ENCODE measurements at regions not wholly inside any gene's neighbourhood (a gene's known extent, or its start where the extent isn't known, plus 50 kb on each side); places are given as distances from the start of the nearest gene placed in this dataset.

DNA sequence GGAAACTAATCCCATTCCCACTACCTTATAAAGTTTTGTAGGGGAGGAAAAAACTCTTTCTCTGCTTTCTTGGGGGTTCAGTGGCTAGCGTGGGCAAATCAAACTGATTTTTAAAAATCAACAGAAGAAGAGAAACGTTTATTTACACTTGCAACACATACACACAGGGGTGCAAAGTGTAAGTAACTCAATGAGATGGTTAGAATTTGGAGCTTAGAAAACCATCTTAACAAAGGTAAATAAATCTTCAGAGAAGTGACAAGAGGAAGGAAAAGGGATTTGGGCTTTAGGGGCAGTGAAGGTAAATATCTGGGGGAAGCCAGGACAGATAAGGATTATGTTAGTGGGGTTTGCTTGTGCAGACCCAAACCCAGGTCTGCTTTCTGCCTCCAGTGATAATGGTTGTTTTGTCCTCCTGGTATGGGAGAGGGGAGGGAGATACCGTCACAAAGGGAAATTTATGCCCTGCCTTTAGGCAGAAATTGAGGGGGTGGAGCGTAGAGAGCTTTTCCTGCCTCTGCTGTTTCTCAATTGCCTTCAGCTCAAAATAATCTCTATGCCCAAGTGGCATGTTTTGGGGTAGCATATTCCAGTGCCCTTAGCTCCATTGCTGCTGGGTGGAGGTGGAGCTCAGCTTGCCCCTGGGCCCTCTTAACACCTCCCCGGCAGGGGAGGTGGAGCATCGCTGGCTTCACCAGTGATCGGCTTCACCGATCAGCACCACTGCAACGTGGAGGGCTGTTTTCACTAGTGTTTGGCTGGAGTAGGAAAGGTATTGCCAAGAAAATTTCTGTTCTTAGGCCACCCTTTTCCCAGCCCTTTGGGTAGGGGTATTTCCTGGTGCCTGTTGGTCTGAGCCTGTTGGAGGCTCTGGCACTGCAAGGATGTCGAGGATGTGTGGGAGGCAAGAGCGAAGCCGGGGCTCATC, 92.2 kb downstream of the TEX51 start:
- FAIRE-seq (no peak), DNase-seq (ENCODE audit: low read depth in 1 of 2, low spot score in 1 of 2) (no peak), ATAC-seq (0 out of 6 replicates have a peak, but pooled peaks have one; percentile 11 to 24)
- 34% methylated on average over 12 of the region's 12 CpGs for WGBS (ENCODE audit: missing lambda C conversion rate)
- Histone ChIP-seq H3K27ac (no peak overlapping the region), H3K4me2 (no peak overlapping the region), H3K4me3 (no peak overlapping the region), H3K4me1 (no peaks in the 10 kb centered on the region), H3K9me3 (0 out of 3 replicates have a peak, but pooled peaks cover 4% of the 10 kb centered on the region)
- TF ChIP-seq EHMT2 (IDR thresholded peaks at IDR 0.05; ENCODE audit: low read depth), result no peak
- TF ChIP-seq, protein P1, sequence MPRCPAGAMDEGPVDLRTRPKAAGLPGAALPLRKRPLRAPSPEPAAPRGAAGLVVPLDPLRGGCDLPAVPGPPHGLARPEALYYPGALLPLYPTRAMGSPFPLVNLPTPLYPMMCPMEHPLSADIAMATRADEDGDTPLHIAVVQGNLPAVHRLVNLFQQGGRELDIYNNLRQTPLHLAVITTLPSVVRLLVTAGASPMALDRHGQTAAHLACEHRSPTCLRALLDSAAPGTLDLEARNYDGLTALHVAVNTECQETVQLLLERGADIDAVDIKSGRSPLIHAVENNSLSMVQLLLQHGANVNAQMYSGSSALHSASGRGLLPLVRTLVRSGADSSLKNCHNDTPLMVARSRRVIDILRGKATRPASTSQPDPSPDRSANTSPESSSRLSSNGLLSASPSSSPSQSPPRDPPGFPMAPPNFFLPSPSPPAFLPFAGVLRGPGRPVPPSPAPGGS (IDR thresholded peaks at IDR 0.05), result no peak
- TF ChIP-seq, protein P2, sequence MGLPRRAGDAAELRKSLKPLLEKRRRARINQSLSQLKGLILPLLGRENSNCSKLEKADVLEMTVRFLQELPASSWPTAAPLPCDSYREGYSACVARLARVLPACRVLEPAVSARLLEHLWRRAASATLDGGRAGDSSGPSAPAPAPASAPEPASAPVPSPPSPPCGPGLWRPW (IDR thresholded peaks at IDR 0.05), result no peak
- TF ChIP-seq CHD4 (IDR thresholded peaks at IDR 0.05; ENCODE audit: borderline replicate concordance), result no peak
- no peak for TF ChIP-seq KDM1A (IDR thresholded peaks at IDR 0.05; ENCODE audit: low read depth)
- no peak for TF ChIP-seq NPAS2 (CRISPR knock-in tag; IDR thresholded peaks at IDR 0.05; ENCODE audit: borderline replicate concordance)
- no peak for TF ChIP-seq RCOR1 (IDR thresholded peaks at IDR 0.05; ENCODE audit: low read depth, low read length)
- TF ChIP-seq, protein P3, sequence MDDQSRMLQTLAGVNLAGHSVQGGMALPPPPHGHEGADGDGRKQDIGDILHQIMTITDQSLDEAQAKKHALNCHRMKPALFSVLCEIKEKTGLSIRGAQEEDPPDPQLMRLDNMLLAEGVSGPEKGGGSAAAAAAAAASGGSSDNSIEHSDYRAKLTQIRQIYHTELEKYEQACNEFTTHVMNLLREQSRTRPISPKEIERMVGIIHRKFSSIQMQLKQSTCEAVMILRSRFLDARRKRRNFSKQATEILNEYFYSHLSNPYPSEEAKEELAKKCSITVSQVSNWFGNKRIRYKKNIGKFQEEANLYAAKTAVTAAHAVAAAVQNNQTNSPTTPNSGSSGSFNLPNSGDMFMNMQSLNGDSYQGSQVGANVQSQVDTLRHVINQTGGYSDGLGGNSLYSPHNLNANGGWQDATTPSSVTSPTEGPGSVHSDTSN (IDR thresholded peaks at IDR 0.05), result no peak
- TF ChIP-seq RARB (CRISPR knock-in tag; IDR thresholded peaks at IDR 0.05), result no peak
- no peak for TF ChIP-seq SMC3 (IDR thresholded peaks at IDR 0.05)
- TF ChIP-seq, protein P4, sequence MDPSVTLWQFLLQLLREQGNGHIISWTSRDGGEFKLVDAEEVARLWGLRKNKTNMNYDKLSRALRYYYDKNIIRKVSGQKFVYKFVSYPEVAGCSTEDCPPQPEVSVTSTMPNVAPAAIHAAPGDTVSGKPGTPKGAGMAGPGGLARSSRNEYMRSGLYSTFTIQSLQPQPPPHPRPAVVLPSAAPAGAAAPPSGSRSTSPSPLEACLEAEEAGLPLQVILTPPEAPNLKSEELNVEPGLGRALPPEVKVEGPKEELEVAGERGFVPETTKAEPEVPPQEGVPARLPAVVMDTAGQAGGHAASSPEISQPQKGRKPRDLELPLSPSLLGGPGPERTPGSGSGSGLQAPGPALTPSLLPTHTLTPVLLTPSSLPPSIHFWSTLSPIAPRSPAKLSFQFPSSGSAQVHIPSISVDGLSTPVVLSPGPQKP (IDR thresholded peaks at IDR 0.05; ENCODE audit: low read depth, low read length), result no peak
- TF ChIP-seq TFCP2L1 (CRISPR knock-in tag; IDR thresholded peaks at IDR 0.05), result no peak
- no peak for TF ChIP-seq HEYL (CRISPR knock-in tag; IDR thresholded peaks at IDR 0.05)
- TF ChIP-seq PHF8 (IDR thresholded peaks at IDR 0.05; ENCODE audit: borderline replicate concordance, low read depth), result no peak
- ChIA-PET CTCF (interaction anchor here (0.6 to 2.2 kb wide), 3 partner anchors 9 to 60 kb away, joined by 3 to 14 read pairs (median 3); no protein-coding TSS in a partner anchor), POLR2A (no interaction called here)

DNA sequence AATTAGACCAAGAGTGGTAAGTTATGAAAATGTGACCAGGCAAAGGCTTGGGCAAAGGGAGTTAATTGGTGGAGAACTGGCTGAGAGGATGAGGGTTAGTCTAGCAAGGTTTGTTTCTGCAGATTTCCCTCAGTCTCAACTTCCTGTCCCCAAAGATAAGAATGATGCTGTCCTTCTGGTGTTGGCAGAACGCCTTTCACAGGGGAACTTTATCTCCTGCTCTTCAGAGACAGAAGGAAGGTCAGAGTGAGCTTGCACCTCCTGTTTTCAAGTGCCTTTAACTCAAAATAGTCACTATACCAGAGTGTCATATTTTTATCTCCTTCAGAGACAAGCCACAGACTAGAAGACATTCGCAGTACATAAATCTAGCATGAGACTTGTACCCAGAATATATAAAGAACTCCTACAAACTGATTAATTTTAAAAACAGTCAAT, 95.7 kb downstream of the TEX51 start:
- H3K4me2 ChIP-seq, result no peak overlapping the region
- FAIRE-seq, result no peak
- no peak overlapping the region for H3K4me3 ChIP-seq
- 57% methylated on average over 2 of the region's 2 CpGs for WGBS (ENCODE audit: missing lambda C conversion rate)
- no peak for DNase-seq (ENCODE audit: low read depth in 1 of 2, low spot score in 1 of 2)
- no peak for ATAC-seq
- H3K27ac ChIP-seq, result no peak overlapping the region
- POLR2A ChIA-PET, result no interaction called here
- no peaks in the 10 kb centered on the region for H3K9me3 ChIP-seq
- CTCF ChIA-PET, result no interaction called here
- H3K4me1 ChIP-seq, result no peaks in the 10 kb centered on the region
- TF ChIP-seq JUN (IDR thresholded peaks at IDR 0.05) (no peak), RCOR1 (IDR thresholded peaks at IDR 0.05; ENCODE audit: low read depth, low read length) (no peak), HOXB5 (CRISPR knock-in tag; IDR thresholded peaks at IDR 0.05) (no peak), ESRRA (IDR thresholded peaks at IDR 0.05; ENCODE audit: borderline replicate concordance, low read length) (no peak), JUNB (IDR thresholded peaks at IDR 0.05) (no peak), MAFK (IDR thresholded peaks at IDR 0.05; ENCODE audit: partially characterized antibody) (no peak), NR3C1 (IDR thresholded peaks at IDR 0.05) (no peak), KDM5A (IDR thresholded peaks at IDR 0.05) (no peak), MYC (IDR thresholded peaks at IDR 0.05; ENCODE audit: borderline replicate concordance, low read length) (no peak), SMC3 (IDR thresholded peaks at IDR 0.05) (no peak), HDAC2 (IDR thresholded peaks at IDR 0.05) (no peak), SREBF2 (IDR thresholded peaks at IDR 0.05) (no peak), ZSCAN20 (CRISPR knock-in tag; IDR thresholded peaks at IDR 0.05) (no peak), ZNF302 (CRISPR knock-in tag; IDR thresholded peaks at IDR 0.05) (no peak), RARB (CRISPR knock-in tag; IDR thresholded peaks at IDR 0.05) (no peak)
- TF ChIP-seq, protein P5, sequence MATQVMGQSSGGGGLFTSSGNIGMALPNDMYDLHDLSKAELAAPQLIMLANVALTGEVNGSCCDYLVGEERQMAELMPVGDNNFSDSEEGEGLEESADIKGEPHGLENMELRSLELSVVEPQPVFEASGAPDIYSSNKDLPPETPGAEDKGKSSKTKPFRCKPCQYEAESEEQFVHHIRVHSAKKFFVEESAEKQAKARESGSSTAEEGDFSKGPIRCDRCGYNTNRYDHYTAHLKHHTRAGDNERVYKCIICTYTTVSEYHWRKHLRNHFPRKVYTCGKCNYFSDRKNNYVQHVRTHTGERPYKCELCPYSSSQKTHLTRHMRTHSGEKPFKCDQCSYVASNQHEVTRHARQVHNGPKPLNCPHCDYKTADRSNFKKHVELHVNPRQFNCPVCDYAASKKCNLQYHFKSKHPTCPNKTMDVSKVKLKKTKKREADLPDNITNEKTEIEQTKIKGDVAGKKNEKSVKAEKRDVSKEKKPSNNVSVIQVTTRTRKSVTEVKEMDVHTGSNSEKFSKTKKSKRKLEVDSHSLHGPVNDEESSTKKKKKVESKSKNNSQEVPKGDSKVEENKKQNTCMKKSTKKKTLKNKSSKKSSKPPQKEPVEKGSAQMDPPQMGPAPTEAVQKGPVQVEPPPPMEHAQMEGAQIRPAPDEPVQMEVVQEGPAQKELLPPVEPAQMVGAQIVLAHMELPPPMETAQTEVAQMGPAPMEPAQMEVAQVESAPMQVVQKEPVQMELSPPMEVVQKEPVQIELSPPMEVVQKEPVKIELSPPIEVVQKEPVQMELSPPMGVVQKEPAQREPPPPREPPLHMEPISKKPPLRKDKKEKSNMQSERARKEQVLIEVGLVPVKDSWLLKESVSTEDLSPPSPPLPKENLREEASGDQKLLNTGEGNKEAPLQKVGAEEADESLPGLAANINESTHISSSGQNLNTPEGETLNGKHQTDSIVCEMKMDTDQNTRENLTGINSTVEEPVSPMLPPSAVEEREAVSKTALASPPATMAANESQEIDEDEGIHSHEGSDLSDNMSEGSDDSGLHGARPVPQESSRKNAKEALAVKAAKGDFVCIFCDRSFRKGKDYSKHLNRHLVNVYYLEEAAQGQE (IDR thresholded peaks at IDR 0.05), result no peak
- TF ChIP-seq, protein P1 (IDR thresholded peaks at IDR 0.05), result no peak
- TF ChIP-seq, protein P2 (IDR thresholded peaks at IDR 0.05), result no peak

Data from A549 (cell line).